ENCODE measurements at regions not wholly inside any gene's neighbourhood (a gene's known extent, or its start where the extent isn't known, plus 50 kb on each side); places are given as distances from the start of the nearest gene placed in this dataset.

GRCh38 chr5:121624035-121624434 is 227.6 kb upstream of the FTMT start:
- no peak overlapping the region for H3K9ac ChIP-seq (ENCODE audit: low read depth, low read length)
- ChIA-PET CTCF (no interaction called here), POLR2A (ENCODE audit: unreplicated experiment) (no interaction called here)
- no peak overlapping the region for H3K4me2 ChIP-seq (ENCODE audit: low read depth, low read length)
- no peak overlapping the region for H2BK15ac ChIP-seq (ENCODE audit: low read depth, low read length)
- no TSS peak for BruUV-seq (replicated peaks)
- H3K27me3 ChIP-seq (ENCODE audit: control insufficient read depth, insufficient read depth, low read length) = no peaks in the 10 kb centered on the region
- H3K9me3 ChIP-seq (ENCODE audit: control insufficient read depth, insufficient read depth, low read length) = no peaks in the 10 kb centered on the region
- no peak overlapping the region for H3K23ac ChIP-seq (ENCODE audit: low read depth, low read length)
- H2AFZ ChIP-seq (replicated peaks; ENCODE audit: low read length, poor library complexity) = no peak overlapping the region
- in situ Hi-C loops (cut with MboI; ENCODE audit: low sequenced_read_pairs) = no loop called here
- no CpG with 5 or more reads among the region's 2 CpGs for WGBS, 2 experiments (ENCODE audit: extremely low coverage in 2 of 2, insufficient read length in 1 of 2)
- intact Hi-C loops (cut with micrococcal nuclease) = no loop called here
- no peak overlapping the region for H4K5ac ChIP-seq (ENCODE audit: low read depth, low read length)
- DNase-seq (no peak), ATAC-seq (ENCODE audit: low read depth) (no peak)
- no peak overlapping the region for H3K14ac ChIP-seq (replicated peaks; ENCODE audit: low read depth, low read length)
- H4K20me1 ChIP-seq (ENCODE audit: insufficient read depth, low read length) = no peaks in the 10 kb centered on the region
- H3K36me3 ChIP-seq (ENCODE audit: control insufficient read depth, insufficient read depth, low read length) = no peaks in the 10 kb centered on the region
- H4K8ac ChIP-seq (ENCODE audit: low read depth in 2 of 2, low read length in 2 of 2) = no peak overlapping the region
- H2AK9ac ChIP-seq (replicated peaks; ENCODE audit: low read depth, low read length, poor library complexity) = no peak overlapping the region
- no peak overlapping the region for H2AK5ac ChIP-seq (ENCODE audit: low read depth, low read length)
- H4K91ac ChIP-seq (ENCODE audit: insufficient read depth, low read depth, low read length) = no peak overlapping the region
- dilution Hi-C loops (cut with HindIII; ENCODE audit: low sequenced_read_pairs, unreplicated experiment) = no loop called here
- no peaks in the 10 kb centered on the region for H3K9me1 ChIP-seq (ENCODE audit: insufficient read depth, low read length)
- H3K4me3 ChIP-seq (ENCODE audit: insufficient read depth, low read depth, low read length) = no peak overlapping the region
- H2BK20ac ChIP-seq (ENCODE audit: low read depth, low read length) = no peak overlapping the region
- H2BK120ac ChIP-seq (ENCODE audit: low read depth, low read length) = no peak overlapping the region
- H3K18ac ChIP-seq (ENCODE audit: low read depth, low read length) = no peak overlapping the region
- H3K4ac ChIP-seq (ENCODE audit: low read depth, low read length) = no peak overlapping the region
- TF ChIP-seq CHD1 (IDR thresholded peaks at IDR 0.05; ENCODE audit: low read depth, low read length) (no peak), BHLHE40 (IDR thresholded peaks at IDR 0.05; ENCODE audit: low read depth, low read length) (no peak), ELK1 (IDR thresholded peaks at IDR 0.05; ENCODE audit: borderline replicate concordance, low read depth, low read length) (no peak), MAFK (IDR thresholded peaks at IDR 0.05; ENCODE audit: low read depth, low read length) (no peak), RFX5 (IDR thresholded peaks at IDR 0.05; ENCODE audit: low read depth, low read length) (no peak)
- H3K56ac ChIP-seq (ENCODE audit: extremely low read depth, insufficient read depth, low read length) = no peak overlapping the region
- H3K4me1 ChIP-seq (ENCODE audit: control insufficient read depth, insufficient read depth, low read length) = no peaks in the 10 kb centered on the region
- H2BK5ac ChIP-seq (ENCODE audit: low read depth, low read length, poor library complexity, severe bottlenecking) = no peak overlapping the region
- H3K79me1 ChIP-seq (ENCODE audit: low read depth in 1 of 2, low read length in 2 of 2) = no peaks in the 10 kb centered on the region
- H3K27ac ChIP-seq (ENCODE audit: insufficient read depth, low read length) = no peak overlapping the region

Data from IMR-90 (cell line).